Neural progenitor cell (in vitro differentiated cells): ENCODE measurements at regions not wholly inside any gene's neighbourhood (a gene's known extent, or its start where the extent isn't known, plus 50 kb on each side); places are given as distances from the start of the nearest gene placed in this dataset.

ENCODE experiments used
- EZH2 ChIP-seq: fragments of 200-600 bp; sonication (generic); IDR thresholded peaks from 2 replicates; pipeline ENCODE4 v1.6.1; 2017; ENCODE audit warnings: antibody characterized with exemption, mild to moderate bottlenecking, moderate library complexity
- EZH2phosphoT487 ChIP-seq: fragments of 200-600 bp; sonication (generic); IDR thresholded peaks from 2 replicates; pipeline ENCODE4 v1.6.1; 2017; ENCODE audit warnings: antibody characterized with exemption
- TF ChIP-seq, protein P1 (sequence below): fragments of 200-600 bp; sonication (generic); IDR thresholded peaks from 2 replicates; pipeline ENCODE4 v1.5.1; 2017; ENCODE audit warnings: antibody characterized with exemption, mild to moderate bottlenecking

DNA sequence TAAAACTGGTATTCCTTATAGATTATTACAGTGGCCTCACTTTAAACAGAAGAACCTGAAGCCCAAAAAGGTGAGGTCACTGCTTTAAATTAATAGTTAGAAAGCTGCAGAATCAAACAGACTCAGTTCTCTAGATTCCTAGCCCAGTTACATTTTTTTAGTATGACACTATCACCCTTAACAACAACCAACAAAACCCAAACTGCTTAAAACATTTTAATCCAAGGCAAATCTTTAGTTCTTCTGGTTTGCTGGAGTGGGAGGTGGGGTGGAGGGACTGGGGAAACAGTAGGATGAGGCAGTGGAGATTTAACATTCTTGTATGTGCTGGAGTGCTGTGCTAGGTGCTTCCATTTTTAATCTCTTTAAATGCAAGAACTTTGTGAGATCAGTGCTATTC, 631.6 kb upstream of the KCNMB2 start:
- TF ChIP-seq, protein P1, sequence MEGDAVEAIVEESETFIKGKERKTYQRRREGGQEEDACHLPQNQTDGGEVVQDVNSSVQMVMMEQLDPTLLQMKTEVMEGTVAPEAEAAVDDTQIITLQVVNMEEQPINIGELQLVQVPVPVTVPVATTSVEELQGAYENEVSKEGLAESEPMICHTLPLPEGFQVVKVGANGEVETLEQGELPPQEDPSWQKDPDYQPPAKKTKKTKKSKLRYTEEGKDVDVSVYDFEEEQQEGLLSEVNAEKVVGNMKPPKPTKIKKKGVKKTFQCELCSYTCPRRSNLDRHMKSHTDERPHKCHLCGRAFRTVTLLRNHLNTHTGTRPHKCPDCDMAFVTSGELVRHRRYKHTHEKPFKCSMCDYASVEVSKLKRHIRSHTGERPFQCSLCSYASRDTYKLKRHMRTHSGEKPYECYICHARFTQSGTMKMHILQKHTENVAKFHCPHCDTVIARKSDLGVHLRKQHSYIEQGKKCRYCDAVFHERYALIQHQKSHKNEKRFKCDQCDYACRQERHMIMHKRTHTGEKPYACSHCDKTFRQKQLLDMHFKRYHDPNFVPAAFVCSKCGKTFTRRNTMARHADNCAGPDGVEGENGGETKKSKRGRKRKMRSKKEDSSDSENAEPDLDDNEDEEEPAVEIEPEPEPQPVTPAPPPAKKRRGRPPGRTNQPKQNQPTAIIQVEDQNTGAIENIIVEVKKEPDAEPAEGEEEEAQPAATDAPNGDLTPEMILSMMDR, result no peak
- no peak for TF ChIP-seq EZH2
- no peak for TF ChIP-seq EZH2phosphoT487
